ENCODE measurements at regions not wholly inside any gene's neighbourhood (a gene's known extent, or its start where the extent isn't known, plus 50 kb on each side); places are given as distances from the start of the nearest gene placed in this dataset.

DNA sequence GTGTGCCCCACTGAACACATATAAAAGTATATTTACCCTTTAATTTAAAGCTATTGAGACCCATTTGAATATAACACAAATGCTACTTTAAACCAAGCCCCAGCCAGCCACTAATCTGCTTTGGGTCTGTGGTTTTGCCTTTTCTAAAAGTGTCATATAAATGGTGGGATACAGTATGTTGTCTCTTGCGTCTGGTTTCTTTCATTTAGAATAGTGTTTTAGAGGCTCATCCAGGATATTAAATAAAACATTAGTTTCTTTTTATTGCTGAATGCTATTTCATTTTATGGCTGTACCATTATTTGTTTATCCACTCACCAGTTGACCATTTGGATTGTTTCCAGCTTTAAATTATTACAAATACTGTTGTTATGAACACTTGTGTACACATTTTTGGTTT is 290.5 kb upstream of the SORL1-AS1 start:
- DNase-seq (ENCODE audit: low read depth, low spot score) = no peak
- intact Hi-C loops (cut with micrococcal nuclease; ENCODE audit: unreplicated experiment) = no loop called here
- Histone ChIP-seq H3K4me1 (ENCODE audit: control insufficient read depth, insufficient read depth, low read length) (no peaks in the 10 kb centered on the region), H3K27me3 (ENCODE audit: control insufficient read depth, insufficient read depth, low read length) (no peaks in the 10 kb centered on the region), H3K4me3 (ENCODE audit: low read depth in 2 of 2, low read length in 2 of 2) (no peak overlapping the region), H3K9me3 (ENCODE audit: control insufficient read depth, insufficient read depth, low read depth, low read length) (peaks cover 9% of the 10 kb centered on the region; the same call in 1 of the 2 replicates), H3K27ac (ENCODE audit: low read length) (no peak overlapping the region), H3K36me3 (ENCODE audit: control insufficient read depth, insufficient read depth, low read length) (no peaks in the 10 kb centered on the region)
- ChIA-PET POLR2A (no interaction called here), CTCF (no interaction called here)
- TF ChIP-seq, protein P1, sequence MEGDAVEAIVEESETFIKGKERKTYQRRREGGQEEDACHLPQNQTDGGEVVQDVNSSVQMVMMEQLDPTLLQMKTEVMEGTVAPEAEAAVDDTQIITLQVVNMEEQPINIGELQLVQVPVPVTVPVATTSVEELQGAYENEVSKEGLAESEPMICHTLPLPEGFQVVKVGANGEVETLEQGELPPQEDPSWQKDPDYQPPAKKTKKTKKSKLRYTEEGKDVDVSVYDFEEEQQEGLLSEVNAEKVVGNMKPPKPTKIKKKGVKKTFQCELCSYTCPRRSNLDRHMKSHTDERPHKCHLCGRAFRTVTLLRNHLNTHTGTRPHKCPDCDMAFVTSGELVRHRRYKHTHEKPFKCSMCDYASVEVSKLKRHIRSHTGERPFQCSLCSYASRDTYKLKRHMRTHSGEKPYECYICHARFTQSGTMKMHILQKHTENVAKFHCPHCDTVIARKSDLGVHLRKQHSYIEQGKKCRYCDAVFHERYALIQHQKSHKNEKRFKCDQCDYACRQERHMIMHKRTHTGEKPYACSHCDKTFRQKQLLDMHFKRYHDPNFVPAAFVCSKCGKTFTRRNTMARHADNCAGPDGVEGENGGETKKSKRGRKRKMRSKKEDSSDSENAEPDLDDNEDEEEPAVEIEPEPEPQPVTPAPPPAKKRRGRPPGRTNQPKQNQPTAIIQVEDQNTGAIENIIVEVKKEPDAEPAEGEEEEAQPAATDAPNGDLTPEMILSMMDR (IDR thresholded peaks at IDR 0.05) = no peak
- no peak for TF ChIP-seq SIN3A (IDR thresholded peaks at IDR 0.05; ENCODE audit: borderline replicate concordance, insufficient read depth, low read depth, low read length)
- TF ChIP-seq POLR2AphosphoS5 (IDR thresholded peaks at IDR 0.05; ENCODE audit: low read depth, low read length) = no peak
- TF ChIP-seq, protein P2, sequence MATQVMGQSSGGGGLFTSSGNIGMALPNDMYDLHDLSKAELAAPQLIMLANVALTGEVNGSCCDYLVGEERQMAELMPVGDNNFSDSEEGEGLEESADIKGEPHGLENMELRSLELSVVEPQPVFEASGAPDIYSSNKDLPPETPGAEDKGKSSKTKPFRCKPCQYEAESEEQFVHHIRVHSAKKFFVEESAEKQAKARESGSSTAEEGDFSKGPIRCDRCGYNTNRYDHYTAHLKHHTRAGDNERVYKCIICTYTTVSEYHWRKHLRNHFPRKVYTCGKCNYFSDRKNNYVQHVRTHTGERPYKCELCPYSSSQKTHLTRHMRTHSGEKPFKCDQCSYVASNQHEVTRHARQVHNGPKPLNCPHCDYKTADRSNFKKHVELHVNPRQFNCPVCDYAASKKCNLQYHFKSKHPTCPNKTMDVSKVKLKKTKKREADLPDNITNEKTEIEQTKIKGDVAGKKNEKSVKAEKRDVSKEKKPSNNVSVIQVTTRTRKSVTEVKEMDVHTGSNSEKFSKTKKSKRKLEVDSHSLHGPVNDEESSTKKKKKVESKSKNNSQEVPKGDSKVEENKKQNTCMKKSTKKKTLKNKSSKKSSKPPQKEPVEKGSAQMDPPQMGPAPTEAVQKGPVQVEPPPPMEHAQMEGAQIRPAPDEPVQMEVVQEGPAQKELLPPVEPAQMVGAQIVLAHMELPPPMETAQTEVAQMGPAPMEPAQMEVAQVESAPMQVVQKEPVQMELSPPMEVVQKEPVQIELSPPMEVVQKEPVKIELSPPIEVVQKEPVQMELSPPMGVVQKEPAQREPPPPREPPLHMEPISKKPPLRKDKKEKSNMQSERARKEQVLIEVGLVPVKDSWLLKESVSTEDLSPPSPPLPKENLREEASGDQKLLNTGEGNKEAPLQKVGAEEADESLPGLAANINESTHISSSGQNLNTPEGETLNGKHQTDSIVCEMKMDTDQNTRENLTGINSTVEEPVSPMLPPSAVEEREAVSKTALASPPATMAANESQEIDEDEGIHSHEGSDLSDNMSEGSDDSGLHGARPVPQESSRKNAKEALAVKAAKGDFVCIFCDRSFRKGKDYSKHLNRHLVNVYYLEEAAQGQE (IDR thresholded peaks at IDR 0.05; ENCODE audit: insufficient read depth in 1 of 2, low read depth in 2 of 2, low read length in 1 of 2) = no peak
- no peak for TF ChIP-seq TCF7L2 (IDR thresholded peaks at IDR 0.05; ENCODE audit: low read depth, low read length)
- ATAC-seq = no peak
- in situ Hi-C loops (cut with HindIII; ENCODE audit: low pct_unique_long_range_greater_than_20kb, low sequenced_read_pairs) = no loop called here
- no TSS peak for BruUV-seq (replicated peaks)

DNA sequence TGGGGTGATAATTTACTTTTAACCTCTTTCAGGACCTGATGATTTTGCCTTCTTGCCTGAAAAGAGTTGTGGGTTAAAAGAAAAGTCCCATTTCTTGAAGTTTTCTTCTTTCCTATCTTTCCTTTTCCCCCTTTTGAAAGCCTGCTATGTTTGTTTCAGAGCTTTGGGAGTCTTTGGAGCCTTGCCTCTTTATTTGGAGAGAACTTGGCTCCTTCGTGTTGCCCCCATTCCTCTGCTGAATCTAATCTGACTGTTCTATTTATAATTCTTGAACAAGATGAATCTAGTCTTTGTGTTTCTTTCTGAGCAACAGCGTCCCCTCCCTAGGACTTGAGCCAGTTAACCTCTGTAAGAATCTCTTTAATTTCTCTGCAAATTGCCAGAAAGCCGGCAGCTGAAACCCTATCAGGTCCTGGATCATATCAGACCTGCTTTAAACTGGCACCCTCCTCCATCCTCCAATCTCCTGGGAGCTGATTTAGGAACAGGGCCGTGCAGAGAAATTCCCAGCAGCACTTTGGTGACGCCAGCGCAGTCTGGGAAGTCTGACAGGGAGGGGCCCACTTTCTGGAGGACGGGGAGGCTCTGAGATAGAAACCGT is 289.1 kb upstream of the SORL1-AS1 start:
- TF ChIP-seq, protein P2 (IDR thresholded peaks at IDR 0.05; ENCODE audit: insufficient read depth in 1 of 2, low read depth in 2 of 2, low read length in 1 of 2) = no peak
- TF ChIP-seq TCF7L2 (IDR thresholded peaks at IDR 0.05; ENCODE audit: low read depth, low read length) (no peak), POLR2AphosphoS5 (IDR thresholded peaks at IDR 0.05; ENCODE audit: low read depth, low read length) (no peak)
- CTCF ChIA-PET = no interaction called here
- H3K4me3 ChIP-seq (ENCODE audit: low read depth in 2 of 2, low read length in 2 of 2) = no peak overlapping the region
- no peak overlapping the region for H3K27ac ChIP-seq (ENCODE audit: low read length)
- ATAC-seq = no peak
- DNase-seq (ENCODE audit: low read depth, low spot score) = no peak
- BruUV-seq (replicated peaks) = no TSS peak
- no peaks in the 10 kb centered on the region for H3K27me3 ChIP-seq (ENCODE audit: control insufficient read depth, insufficient read depth, low read length)
- in situ Hi-C loops (cut with HindIII; ENCODE audit: low pct_unique_long_range_greater_than_20kb, low sequenced_read_pairs) (no loop called here), intact Hi-C loops (cut with micrococcal nuclease; ENCODE audit: unreplicated experiment) (no loop called here)
- no peaks in the 10 kb centered on the region for H3K36me3 ChIP-seq (ENCODE audit: control insufficient read depth, insufficient read depth, low read length)
- H3K9me3 ChIP-seq (ENCODE audit: control insufficient read depth, insufficient read depth, low read depth, low read length) = peaks cover 9% of the 10 kb centered on the region; the same call in 1 of the 2 replicates
- no peaks in the 10 kb centered on the region for H3K4me1 ChIP-seq (ENCODE audit: control insufficient read depth, insufficient read depth, low read length)
- POLR2A ChIA-PET = no interaction called here

Measured in Panc1 (cell line).